ENCODE measurements at regions not wholly inside any gene's neighbourhood (a gene's known extent, or its start where the extent isn't known, plus 50 kb on each side); places are given as distances from the start of the nearest gene placed in this dataset.

- Histone ChIP-seq H3K27ac (ENCODE audit: low read length in 2 of 2) (no peak overlapping the region), H2AFZ (ENCODE audit: insufficient read depth, low read depth, low read length, poor library complexity, severe bottlenecking) (no peak overlapping the region), H3K4me2 (replicated peaks; ENCODE audit: low read depth, low read length, poor library complexity, severe bottlenecking) (no peak overlapping the region), H4K20me1 (ENCODE audit: control insufficient read depth, insufficient read depth, low read length, poor library complexity, severe bottlenecking) (no peaks in the 10 kb centered on the region), H3K4me3 (ENCODE audit: control extremely low read depth in 1 of 5, extremely low read depth in 1 of 5, insufficient read depth in 1 of 5, low read depth in 2 of 5, low read length in 4 of 5) (no peak overlapping the region), H3K79me2 (ENCODE audit: control insufficient read depth, insufficient read depth, low read length) (no peaks in the 10 kb centered on the region), H3K36me3 (replicated peaks in 1 of 2; ENCODE audit: control extremely low read depth in 1 of 2, control insufficient read depth in 1 of 2, extremely low read depth in 1 of 2, insufficient read depth in 2 of 2, low read length in 1 of 2) (no peaks in the 10 kb centered on the region), H3K9ac (ENCODE audit: low read length) (no peak overlapping the region), H3K9me3 (ENCODE audit: control extremely low read depth in 1 of 3, control insufficient read depth in 2 of 3, insufficient read depth in 1 of 3, low read length in 2 of 3) (no peaks in the 10 kb centered on the region), H3K4me1 (ENCODE audit: control insufficient read depth in 2 of 2, insufficient read depth in 2 of 2, low read length in 2 of 2) (no peaks in the 10 kb centered on the region), H3K27me3 (replicated peaks in 1 of 4; ENCODE audit: control extremely low read depth in 1 of 4, control insufficient read depth in 3 of 4, insufficient read depth in 4 of 4, low read length in 3 of 4) (no peaks in the 10 kb centered on the region)
- WGBS (ENCODE audit: insufficient coverage), result 75% methylated on average over 1 of the region's 1 CpG
- no peak for DNase-seq
- TF ChIP-seq CTCF (IDR thresholded peaks at IDR 0.05) (no peak), EZH2 (IDR thresholded peaks at IDR 0.05; ENCODE audit: borderline replicate concordance, insufficient read depth, low read depth, low read length, poor library complexity, severe bottlenecking) (no peak)
- ChIA-PET POLR2A (no interaction called here), CTCF (no interaction called here)
- Mint-ChIP-seq H3K9me3 (ENCODE audit: insufficient read depth) (no peaks in the 10 kb centered on the region), H3K4me1 (no peaks in the 10 kb centered on the region), H3K4me3 (no peak overlapping the region), H3K27ac (no peak overlapping the region), H3K27me3 (no peaks in the 10 kb centered on the region)
- intact Hi-C loops (cut with micrococcal nuclease), result no loop called here
- ATAC-seq (ENCODE audit: low read depth), result no peak
Measured at GRCh38 chr6:133129556-133129955, 111.6 kb upstream of the EYA4 start.

DNA sequence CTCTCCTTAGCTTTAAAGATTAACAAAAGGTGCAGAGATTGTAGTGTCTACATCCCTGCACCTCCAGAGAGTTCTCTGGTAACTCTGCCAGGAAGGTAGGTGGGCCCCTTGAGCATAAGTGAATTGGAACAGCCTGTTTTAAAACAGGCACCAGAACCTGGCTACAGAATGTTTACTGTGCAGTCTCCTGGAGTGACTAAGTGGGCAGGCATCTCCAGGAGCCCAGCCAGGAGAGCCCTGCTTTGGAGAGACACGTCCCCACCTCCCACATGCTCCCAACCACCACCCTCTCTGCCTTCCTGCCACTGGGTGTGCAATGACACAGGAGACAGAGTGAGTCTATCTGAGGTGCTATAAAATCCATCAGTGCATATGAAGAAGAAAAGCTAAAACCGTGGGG is 110.3 kb upstream of the EYA4 start:
- no CpG with 5 or more reads among the region's 2 CpGs for WGBS (ENCODE audit: insufficient coverage)
- no peaks in the 10 kb centered on the region for H3K4me1 Mint-ChIP-seq
- DNase-seq (no peak), ATAC-seq (ENCODE audit: low read depth) (no peak)
- POLR2A ChIA-PET, result no interaction called here
- Histone ChIP-seq H3K4me2 (replicated peaks; ENCODE audit: low read depth, low read length, poor library complexity, severe bottlenecking) (no peak overlapping the region), H3K36me3 (replicated peaks in 1 of 2; ENCODE audit: control extremely low read depth in 1 of 2, control insufficient read depth in 1 of 2, extremely low read depth in 1 of 2, insufficient read depth in 2 of 2, low read length in 1 of 2) (no peaks in the 10 kb centered on the region), H2AFZ (ENCODE audit: insufficient read depth, low read depth, low read length, poor library complexity, severe bottlenecking) (no peak overlapping the region), H4K20me1 (ENCODE audit: control insufficient read depth, insufficient read depth, low read length, poor library complexity, severe bottlenecking) (no peaks in the 10 kb centered on the region), H3K9me3 (ENCODE audit: control extremely low read depth in 1 of 3, control insufficient read depth in 2 of 3, insufficient read depth in 1 of 3, low read length in 2 of 3) (no peaks in the 10 kb centered on the region), H3K4me3 (ENCODE audit: control extremely low read depth in 1 of 5, extremely low read depth in 1 of 5, insufficient read depth in 1 of 5, low read depth in 2 of 5, low read length in 4 of 5) (no peak overlapping the region), H3K79me2 (ENCODE audit: control insufficient read depth, insufficient read depth, low read length) (no peaks in the 10 kb centered on the region), H3K4me1 (ENCODE audit: control insufficient read depth in 2 of 2, insufficient read depth in 2 of 2, low read length in 2 of 2) (no peaks in the 10 kb centered on the region), H3K27ac (ENCODE audit: low read length in 2 of 2) (no peak overlapping the region), H3K9ac (ENCODE audit: low read length) (no peak overlapping the region), H3K27me3 (replicated peaks in 1 of 4; ENCODE audit: control extremely low read depth in 1 of 4, control insufficient read depth in 3 of 4, insufficient read depth in 4 of 4, low read length in 3 of 4) (no peaks in the 10 kb centered on the region)
- no peak overlapping the region for H3K27ac Mint-ChIP-seq
- intact Hi-C loops (cut with micrococcal nuclease), result no loop called here
- no peak for TF ChIP-seq EZH2 (IDR thresholded peaks at IDR 0.05; ENCODE audit: borderline replicate concordance, insufficient read depth, low read depth, low read length, poor library complexity, severe bottlenecking)
- TF ChIP-seq CTCF (IDR thresholded peaks at IDR 0.05), result no peak
- CTCF ChIA-PET, result no interaction called here
- H3K9me3 Mint-ChIP-seq (ENCODE audit: insufficient read depth), result no peaks in the 10 kb centered on the region
- H3K4me3 Mint-ChIP-seq, result no peak overlapping the region
- no peaks in the 10 kb centered on the region for H3K27me3 Mint-ChIP-seq
